Endothelial cell (in vitro differentiated cells): ENCODE measurements at regions not wholly inside any gene's neighbourhood (a gene's known extent, or its start where the extent isn't known, plus 50 kb on each side); places are given as distances from the start of the nearest gene placed in this dataset.

Experiments
- DNase-seq: peaks from one replicate; pipeline ENCODE4 v3.0.0; 2021; ENCODE audit warnings: low spot score
- H3K27ac Mint-ChIP-seq: one replicate; pipeline ENCODE4 v1.8.0; 2021; ENCODE audit warnings: mixed read lengths, inconsistent platforms; ENCODE audit not compliant: unreplicated experiment
- H3K27me3 Mint-ChIP-seq: one replicate; pipeline ENCODE4 v1.8.0; 2021; ENCODE audit warnings: mild to moderate bottlenecking, moderate library complexity, mixed read lengths, inconsistent platforms; ENCODE audit not compliant: unreplicated experiment
- H3K36me3 Mint-ChIP-seq: one replicate; pipeline ENCODE4 v1.8.0; 2021; ENCODE audit warnings: mild to moderate bottlenecking, low read depth, mixed read lengths, inconsistent platforms; ENCODE audit not compliant: unreplicated experiment
- H3K4me1 Mint-ChIP-seq: one replicate; pipeline ENCODE4 v1.8.0; 2021; ENCODE audit warnings: mild to moderate bottlenecking, mixed read lengths, inconsistent platforms; ENCODE audit not compliant: unreplicated experiment
- H3K4me3 Mint-ChIP-seq: one replicate; pipeline ENCODE4 v1.8.0; 2021; ENCODE audit warnings: mild to moderate bottlenecking, mixed read lengths, inconsistent platforms; ENCODE audit not compliant: unreplicated experiment
- H3K9me3 Mint-ChIP-seq: one replicate; pipeline ENCODE4 v1.8.0; 2021; ENCODE audit warnings: mixed read lengths, inconsistent platforms; ENCODE audit not compliant: unreplicated experiment
- TF ChIP-seq, protein P1 (sequence below): fragments of 200-600 bp; sonication (generic); IDR thresholded peaks from one replicate; pipeline ENCODE4 v1.5.0; 2021; ENCODE audit warnings: antibody characterized with exemption; ENCODE audit not compliant: unreplicated experiment

DNA sequence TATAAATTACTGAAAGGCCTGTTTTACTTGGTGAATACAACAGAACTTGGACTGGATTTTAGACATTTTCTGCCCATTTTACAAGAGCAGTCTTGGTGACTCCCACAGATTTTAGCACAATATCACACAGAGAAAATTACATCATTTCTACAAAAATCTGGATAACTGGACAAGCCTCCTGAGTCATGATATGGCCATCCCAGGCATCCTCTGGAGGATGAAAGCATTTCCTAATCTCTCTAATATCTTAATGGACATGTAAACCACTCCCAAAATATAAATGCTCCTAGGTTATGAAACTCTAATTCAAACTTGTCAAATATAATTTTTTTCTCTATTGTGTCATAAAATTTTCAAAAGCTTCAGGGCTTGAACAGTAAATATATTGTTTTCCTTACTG, 1170.8 kb upstream of the PCDH7 start:
- H3K9me3 Mint-ChIP-seq, result no peaks in the 10 kb centered on the region
- TF ChIP-seq, protein P1, sequence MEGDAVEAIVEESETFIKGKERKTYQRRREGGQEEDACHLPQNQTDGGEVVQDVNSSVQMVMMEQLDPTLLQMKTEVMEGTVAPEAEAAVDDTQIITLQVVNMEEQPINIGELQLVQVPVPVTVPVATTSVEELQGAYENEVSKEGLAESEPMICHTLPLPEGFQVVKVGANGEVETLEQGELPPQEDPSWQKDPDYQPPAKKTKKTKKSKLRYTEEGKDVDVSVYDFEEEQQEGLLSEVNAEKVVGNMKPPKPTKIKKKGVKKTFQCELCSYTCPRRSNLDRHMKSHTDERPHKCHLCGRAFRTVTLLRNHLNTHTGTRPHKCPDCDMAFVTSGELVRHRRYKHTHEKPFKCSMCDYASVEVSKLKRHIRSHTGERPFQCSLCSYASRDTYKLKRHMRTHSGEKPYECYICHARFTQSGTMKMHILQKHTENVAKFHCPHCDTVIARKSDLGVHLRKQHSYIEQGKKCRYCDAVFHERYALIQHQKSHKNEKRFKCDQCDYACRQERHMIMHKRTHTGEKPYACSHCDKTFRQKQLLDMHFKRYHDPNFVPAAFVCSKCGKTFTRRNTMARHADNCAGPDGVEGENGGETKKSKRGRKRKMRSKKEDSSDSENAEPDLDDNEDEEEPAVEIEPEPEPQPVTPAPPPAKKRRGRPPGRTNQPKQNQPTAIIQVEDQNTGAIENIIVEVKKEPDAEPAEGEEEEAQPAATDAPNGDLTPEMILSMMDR, result no peak
- H3K4me1 Mint-ChIP-seq, result no peaks in the 10 kb centered on the region
- no peak overlapping the region for H3K27ac Mint-ChIP-seq
- no peak overlapping the region for H3K4me3 Mint-ChIP-seq
- DNase-seq, result no peak
- no peaks in the 10 kb centered on the region for H3K36me3 Mint-ChIP-seq
- H3K27me3 Mint-ChIP-seq, result no peaks in the 10 kb centered on the region

DNA sequence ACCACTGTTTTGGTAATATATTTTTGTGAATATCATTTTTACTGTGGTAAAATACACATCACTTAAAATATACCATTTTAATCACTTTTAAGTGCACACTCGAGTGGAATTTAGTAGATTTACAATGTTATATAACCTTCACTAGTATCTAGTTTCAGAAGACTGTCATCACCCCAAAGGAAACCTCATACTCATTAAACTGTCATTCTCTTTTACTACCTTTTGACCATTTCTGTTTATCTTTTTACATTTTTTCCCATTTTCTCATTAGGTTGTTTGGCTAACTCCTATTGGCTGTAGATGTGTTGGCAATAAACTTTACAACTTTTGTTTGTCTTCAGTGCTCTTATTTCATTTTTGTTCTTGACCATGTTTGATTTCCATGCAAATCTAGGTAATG, 1168.3 kb upstream of the PCDH7 start:
- DNase-seq, result no peak
- H3K27ac Mint-ChIP-seq, result no peak overlapping the region
- H3K9me3 Mint-ChIP-seq, result no peaks in the 10 kb centered on the region
- H3K36me3 Mint-ChIP-seq, result no peaks in the 10 kb centered on the region
- no peaks in the 10 kb centered on the region for H3K4me1 Mint-ChIP-seq
- no peak overlapping the region for H3K4me3 Mint-ChIP-seq
- TF ChIP-seq, protein P1, result no peak
- H3K27me3 Mint-ChIP-seq, result no peaks in the 10 kb centered on the region

DNA sequence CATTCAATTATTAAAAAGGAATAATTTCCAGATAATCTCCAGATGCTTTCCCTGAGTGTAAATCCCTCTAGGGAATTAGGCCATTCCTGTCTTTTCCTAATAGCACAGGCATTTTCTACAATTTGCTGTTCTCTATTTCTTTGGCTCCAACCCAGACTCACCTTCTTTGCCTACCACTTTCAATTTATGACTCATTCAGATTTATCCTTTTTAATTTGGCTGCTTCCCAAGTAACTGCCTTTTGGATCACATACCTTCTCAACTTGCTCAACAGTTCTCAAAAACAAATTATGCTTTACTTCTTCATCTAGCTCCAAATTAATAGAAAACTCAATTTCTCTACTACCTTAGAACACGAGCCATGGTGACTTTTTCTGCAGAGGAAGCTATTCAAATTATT, 1166.3 kb upstream of the PCDH7 start:
- no peak overlapping the region for H3K4me3 Mint-ChIP-seq
- TF ChIP-seq, protein P1, result no peak
- no peaks in the 10 kb centered on the region for H3K36me3 Mint-ChIP-seq
- DNase-seq, result no peak
- no peak overlapping the region for H3K27ac Mint-ChIP-seq
- H3K9me3 Mint-ChIP-seq, result no peaks in the 10 kb centered on the region
- H3K4me1 Mint-ChIP-seq, result no peaks in the 10 kb centered on the region
- no peaks in the 10 kb centered on the region for H3K27me3 Mint-ChIP-seq

DNA sequence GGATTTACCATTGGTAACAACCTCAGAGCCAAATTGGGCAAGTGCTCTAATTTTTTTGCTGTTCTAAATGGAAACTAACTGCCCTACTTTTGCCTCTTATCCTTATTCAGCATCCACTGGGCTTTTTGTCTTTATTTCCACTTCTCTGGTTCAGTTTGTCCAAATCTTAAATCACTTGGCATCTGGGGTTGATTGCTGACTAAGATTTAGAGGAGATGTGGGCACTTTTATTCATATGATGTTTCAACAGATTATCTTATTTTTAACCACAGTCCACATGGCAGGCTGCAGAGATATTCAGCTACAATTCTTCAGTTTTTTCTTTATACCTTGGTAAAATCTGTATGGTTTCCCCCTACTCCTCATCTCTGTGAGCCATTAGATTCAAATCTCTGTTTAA, 1161.4 kb upstream of the PCDH7 start:
- H3K4me3 Mint-ChIP-seq, result no peak overlapping the region
- no peaks in the 10 kb centered on the region for H3K9me3 Mint-ChIP-seq
- no peaks in the 10 kb centered on the region for H3K36me3 Mint-ChIP-seq
- TF ChIP-seq, protein P1, result no peak
- no peak for DNase-seq
- no peaks in the 10 kb centered on the region for H3K27me3 Mint-ChIP-seq
- H3K27ac Mint-ChIP-seq, result no peak overlapping the region
- H3K4me1 Mint-ChIP-seq, result no peaks in the 10 kb centered on the region

DNA sequence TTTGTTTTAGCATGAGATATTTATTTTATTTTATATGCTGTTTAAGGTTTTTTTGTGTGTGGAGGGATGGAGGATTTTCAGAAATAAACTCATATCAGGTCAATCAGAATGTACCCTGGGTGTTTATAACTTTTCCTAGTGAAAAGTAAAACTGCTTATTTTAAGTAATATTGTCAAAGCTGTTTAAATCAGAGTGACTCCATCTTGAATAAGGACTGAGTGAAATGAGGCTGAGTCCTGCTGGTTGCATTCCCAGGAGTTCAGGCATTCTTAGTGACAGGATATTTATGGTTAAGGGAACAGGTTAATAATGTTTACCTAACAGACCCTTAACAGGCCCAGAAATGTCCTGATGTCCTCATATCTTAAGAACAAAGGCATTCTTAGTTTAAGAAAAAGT, 1160.9 kb upstream of the PCDH7 start:
- no peaks in the 10 kb centered on the region for H3K9me3 Mint-ChIP-seq
- H3K36me3 Mint-ChIP-seq, result no peaks in the 10 kb centered on the region
- H3K4me3 Mint-ChIP-seq, result no peak overlapping the region
- no peaks in the 10 kb centered on the region for H3K4me1 Mint-ChIP-seq
- no peak for DNase-seq
- TF ChIP-seq, protein P1, result no peak
- no peak overlapping the region for H3K27ac Mint-ChIP-seq
- no peaks in the 10 kb centered on the region for H3K27me3 Mint-ChIP-seq
